DND-41 (cell line): ENCODE measurements at regions not wholly inside any gene's neighbourhood (a gene's known extent, or its start where the extent isn't known, plus 50 kb on each side); places are given as distances from the start of the nearest gene placed in this dataset.

Experiments used
- CTCF ChIP-seq: IDR thresholded peaks from 2 replicates; pipeline ENCODE4 v1.5.1; 2012; ENCODE audit warnings: borderline replicate concordance, low read length, moderate library complexity, mild to moderate bottlenecking; ENCODE audit not compliant: poor library complexity, severe bottlenecking; ENCODE audit errors: extremely low read depth
- EZH2 ChIP-seq: IDR thresholded peaks from 3 replicates; pipeline ENCODE4 v1.6.1; 2012; ENCODE audit warnings: borderline replicate concordance, low read depth, mild to moderate bottlenecking, moderate library complexity, low read length, inconsistent platforms; ENCODE audit not compliant: severe bottlenecking

GRCh38 chr2:121019756-121020155, 265.2 kb downstream of the TFCP2L1 start:
- TF ChIP-seq CTCF (no peak), EZH2 (no peak)
